Spleen (tissue), 7 donors: ENCODE measurements at regions not wholly inside any gene's neighbourhood (a gene's known extent, or its start where the extent isn't known, plus 50 kb on each side); places are given as distances from the start of the nearest gene placed in this dataset.

Source experiments
- CTCF ChIP-seq, 11 experiments: fragments of 200-600 bp in 7 of 11; fragments of 450-650 bp in 4 of 11; sonication (generic) in 4 of 11; IDR thresholded peaks in 8 of 11; conservative IDR thresholded peaks in 3 of 11; 1 replicate in 7 of 11; 2 replicates in 4 of 11; pipeline versions ENCODE4 v1.4.0 to v1.8.0; 2016 to 2021; ENCODE audit warnings: antibody characterized with exemption in 11 of 11, inconsistent platforms in 4 of 11, mild to moderate bottlenecking in 1 of 11
- POLR2A ChIP-seq, 3 donors: fragments of 450-650 bp; IDR thresholded peaks; one replicate each; pipeline ENCODE4 v1.5.1; 2017; ENCODE audit warnings: antibody characterized with exemption in 3 of 3, mild to moderate bottlenecking in 1 of 3
- POLR2AphosphoS5 ChIP-seq, 3 donors: sonication (generic); formaldehyde crosslinking; IDR thresholded peaks; one replicate each; pipeline ENCODE4 v1.5.1; 2017; ENCODE audit warnings: antibody characterized with exemption in 3 of 3
- donor health status: DM: no; HTN: no; CAD: no; lungs with moderate emphysema.
- donor health status: DM: no; HTN: no; CAD: no.
- donor health status: DM: no; HTN: no; CAD: no.

- no peak for TF ChIP-seq CTCF (IDR thresholded peaks at IDR 0.05 in 8 of 11, conservative IDR thresholded peaks at IDR 0.05 in 3 of 11)
- no peak for TF ChIP-seq POLR2A (IDR thresholded peaks at IDR 0.05)
- TF ChIP-seq POLR2AphosphoS5 (IDR thresholded peaks at IDR 0.05), result no peak
These were observed 333.2 kb upstream of the MAD2L1 start for GRCh38 chr4:120399826-120400225.
